ENCODE measurements at regions not wholly inside any gene's neighbourhood (a gene's known extent, or its start where the extent isn't known, plus 50 kb on each side); places are given as distances from the start of the nearest gene placed in this dataset.

DNA sequence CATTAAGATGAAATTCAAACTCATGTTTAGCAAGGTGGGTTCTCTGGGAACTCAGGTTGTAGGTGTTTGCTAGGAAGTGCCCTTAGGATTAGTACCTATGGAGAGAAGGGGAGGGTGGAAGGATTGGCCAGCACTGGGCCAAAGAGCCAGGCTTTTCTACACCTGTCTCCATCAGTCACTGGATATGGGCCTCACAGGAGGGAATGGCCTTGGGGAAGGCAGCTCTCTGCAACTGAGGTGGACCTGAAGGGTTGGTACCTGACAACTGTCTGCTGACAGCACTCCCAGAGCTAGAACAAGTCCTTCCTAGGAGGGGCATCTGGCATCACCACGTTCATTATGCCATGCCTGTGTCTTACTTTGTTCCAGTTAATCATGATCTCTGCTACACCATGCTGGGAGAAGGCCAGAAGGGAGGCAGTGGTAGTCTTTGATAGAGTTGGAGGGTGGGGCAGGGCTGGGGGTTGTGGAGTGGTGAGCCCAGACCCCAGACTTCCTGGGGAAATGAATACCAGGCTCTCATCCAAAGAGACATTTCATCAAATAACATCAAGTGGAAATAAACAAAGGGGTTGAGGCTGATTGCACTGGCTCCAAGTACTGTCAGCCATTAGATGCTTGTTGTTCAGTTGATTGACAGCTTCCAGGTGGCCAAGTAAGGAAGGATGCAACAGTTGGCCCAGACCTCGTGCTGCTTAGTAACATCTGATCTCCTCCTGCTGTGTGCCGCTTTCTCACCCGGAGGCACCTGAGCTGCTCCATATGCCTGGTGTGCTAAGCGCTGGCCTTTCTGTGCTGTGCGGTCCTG, 70.6 kb upstream of the PIK3CG start:
- intact Hi-C loops (cut with DNase I), result loop anchor here (10.0 kb wide), 1 partner anchor 360 kb away; no protein-coding TSS in a partner anchor
- DNase-seq, result no peak

- DNase-seq, result no peak
- intact Hi-C loops (cut with DNase I), result loop anchor here (10.0 kb wide), 1 partner anchor 360 kb away; no protein-coding TSS in a partner anchor
These were observed 69.8 kb upstream of the PIK3CG start for GRCh38 chr7:106795084-106795876.

- intact Hi-C loops (cut with DNase I), result loop anchor here (10.0 kb wide), 1 partner anchor 359 kb away; no protein-coding TSS in a partner anchor
- DNase-seq, result no peak
These were observed 69.2 kb upstream of the PIK3CG start for GRCh38 chr7:106795877-106796231.

DNA sequence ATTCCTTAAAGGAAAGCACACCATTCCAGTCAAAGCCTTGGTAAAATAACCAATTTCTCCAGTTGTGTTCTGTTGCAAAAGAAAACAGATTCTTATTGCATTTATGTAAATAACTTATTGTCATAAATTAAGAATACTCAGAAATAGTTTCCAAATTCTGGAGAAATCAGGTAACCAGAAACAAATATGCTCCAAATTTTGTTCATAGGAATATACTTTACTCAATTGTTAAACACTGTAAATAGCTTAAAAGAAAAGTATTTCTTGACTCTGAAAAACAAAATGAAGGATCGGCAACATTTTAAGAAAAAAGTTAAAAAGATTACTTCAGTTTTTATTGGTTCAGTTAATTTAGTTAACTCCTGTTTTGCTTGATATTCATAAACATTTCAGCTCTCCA, 67.1 kb upstream of the PIK3CG start:
- no peak for DNase-seq
- intact Hi-C loops (cut with DNase I), result loop anchor here (10.0 kb wide), 1 partner anchor 357 kb away; no protein-coding TSS in a partner anchor

GRCh38 chr7:106802589-106802988, 62.5 kb upstream of the PIK3CG start:
- DNase-seq, result no peak
- intact Hi-C loops (cut with DNase I), result no loop called here

DNA sequence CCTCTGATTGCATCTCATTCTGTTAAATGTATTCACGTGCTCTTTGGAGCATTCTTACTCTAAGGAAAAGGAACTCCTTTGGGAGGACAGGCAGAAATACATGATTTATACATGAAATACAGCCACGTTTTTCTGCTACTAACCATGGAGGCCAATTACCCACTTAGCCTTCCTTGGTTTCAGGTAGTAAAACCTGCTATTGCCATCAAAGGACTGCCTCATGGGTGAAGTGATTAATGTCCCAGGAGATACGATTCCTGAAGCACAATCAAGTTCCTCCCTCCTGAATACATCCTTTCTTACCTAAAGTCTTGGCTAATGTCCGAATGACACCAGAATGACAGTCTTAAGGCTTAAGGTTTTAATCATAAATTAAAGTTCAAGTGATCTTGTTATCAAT, 58.5 kb upstream of the PIK3CG start:
- DNase-seq, result no peak
- intact Hi-C loops (cut with DNase I), result no loop called here

DNA sequence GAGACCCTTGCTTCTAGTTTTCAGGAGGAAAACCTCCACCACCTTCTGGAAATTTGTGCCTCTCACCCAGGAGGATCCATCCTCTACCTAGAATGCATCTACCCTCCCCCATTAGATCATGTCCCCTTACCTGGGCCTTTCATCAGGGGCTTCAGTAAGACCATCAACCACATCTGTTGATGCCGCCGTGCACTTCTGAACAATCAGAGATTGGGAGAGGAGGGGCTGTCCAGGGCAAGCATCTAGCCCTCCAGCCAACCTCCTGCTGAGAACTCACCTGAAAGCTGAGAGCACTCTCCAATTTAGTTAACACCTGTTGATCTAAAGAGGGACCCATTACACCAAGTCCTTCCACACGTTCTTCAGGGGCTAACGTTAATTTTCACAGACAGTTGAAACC, 57.6 kb upstream of the PIK3CG start:
- DNase-seq, result no peak
- intact Hi-C loops (cut with DNase I), result no loop called here

GRCh38 chr7:106808967-106809635, 56.0 kb upstream of the PIK3CG start:
- intact Hi-C loops (cut with DNase I), result no loop called here
- DNase-seq, result no peak

DNA sequence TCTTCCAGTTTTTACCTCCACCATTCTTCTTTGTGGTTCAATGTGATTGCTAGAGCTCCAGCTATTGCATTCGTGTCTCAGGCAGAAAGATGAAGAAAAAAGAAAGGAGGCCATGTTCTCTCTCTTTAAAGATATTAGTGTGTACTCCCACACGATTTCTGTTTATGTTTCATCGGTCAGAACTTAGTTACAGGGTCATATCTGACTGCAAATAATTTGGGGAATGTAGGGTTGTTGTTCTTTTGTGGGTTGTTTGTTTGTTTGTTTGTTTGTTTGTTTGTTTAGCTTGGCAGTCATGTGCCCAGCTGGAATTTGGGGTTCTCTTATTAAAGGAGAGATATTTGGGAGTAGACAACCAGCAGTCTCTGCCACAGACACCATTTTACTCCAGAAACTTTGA, 53.6 kb upstream of the PIK3CG start:
- no peak for DNase-seq
- intact Hi-C loops (cut with DNase I), result no loop called here

DNA sequence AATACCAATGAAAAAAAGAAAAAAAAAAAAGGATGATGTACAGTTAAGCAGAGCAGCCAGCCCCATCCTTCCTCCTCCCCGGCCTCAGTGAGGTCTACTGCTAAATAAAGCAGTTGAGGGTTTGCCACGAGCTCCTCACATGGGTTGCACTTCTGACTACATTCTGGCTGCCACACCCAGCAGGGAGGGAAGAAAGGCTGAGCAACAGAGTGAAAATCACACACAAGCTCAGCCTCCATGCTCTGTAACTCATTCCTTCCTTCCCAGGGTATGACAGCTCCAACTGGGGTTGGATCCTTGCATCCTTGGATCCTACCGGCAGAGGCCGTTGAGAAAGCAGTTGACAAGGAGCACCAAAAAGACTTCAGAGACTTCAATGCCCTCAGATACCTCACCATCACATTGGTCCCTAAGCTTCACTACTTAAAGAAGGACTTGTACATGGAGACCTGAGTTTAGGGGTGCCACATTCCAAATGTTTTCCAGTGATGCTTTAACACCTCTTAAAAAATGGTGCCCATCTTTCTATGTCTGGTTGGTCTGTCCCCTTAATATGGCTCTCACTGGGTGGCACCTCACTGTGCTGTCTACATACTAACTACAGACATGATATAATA, 52.9 kb upstream of the PIK3CG start:
- intact Hi-C loops (cut with DNase I), result no loop called here
- peak in 41 of 42 donors; percentile 8 to 71 (median 40) for DNase-seq

- DNase-seq, result peak in 5 of 42 donors; percentile 3 to 55 (median 17)
These were observed 51.3 kb upstream of the PIK3CG start for GRCh38 chr7:106813705-106814305.

DNA sequence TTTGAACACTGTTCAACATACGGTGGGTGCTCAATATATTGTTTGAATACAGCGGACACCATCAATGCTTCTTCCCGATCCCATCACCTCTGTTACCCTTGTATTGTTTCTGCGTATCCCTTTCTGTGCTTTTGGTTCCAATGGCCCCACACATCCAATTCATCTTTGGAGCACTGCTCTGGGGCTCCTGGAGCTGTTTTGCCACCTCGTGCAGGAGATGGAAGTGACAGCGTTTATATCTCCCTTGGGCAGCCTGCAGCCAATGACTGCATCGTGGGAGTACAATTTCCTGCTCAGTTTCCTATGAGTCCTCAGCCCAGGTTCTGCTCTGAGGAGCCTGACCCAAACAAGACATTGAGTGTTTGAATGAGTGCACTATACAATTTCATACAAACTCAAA, 50.2 kb upstream of the PIK3CG start:
- no peak for DNase-seq
- intact Hi-C loops (cut with DNase I), result no loop called here

More at GRCh38 chr7:106813705-106814305, 51.3 kb upstream of the PIK3CG start:
- intact Hi-C loops (cut with DNase I), result no loop called here
